ENCODE measurements at regions not wholly inside any gene's neighbourhood (a gene's known extent, or its start where the extent isn't known, plus 50 kb on each side); places are given as distances from the start of the nearest gene placed in this dataset.

DNA sequence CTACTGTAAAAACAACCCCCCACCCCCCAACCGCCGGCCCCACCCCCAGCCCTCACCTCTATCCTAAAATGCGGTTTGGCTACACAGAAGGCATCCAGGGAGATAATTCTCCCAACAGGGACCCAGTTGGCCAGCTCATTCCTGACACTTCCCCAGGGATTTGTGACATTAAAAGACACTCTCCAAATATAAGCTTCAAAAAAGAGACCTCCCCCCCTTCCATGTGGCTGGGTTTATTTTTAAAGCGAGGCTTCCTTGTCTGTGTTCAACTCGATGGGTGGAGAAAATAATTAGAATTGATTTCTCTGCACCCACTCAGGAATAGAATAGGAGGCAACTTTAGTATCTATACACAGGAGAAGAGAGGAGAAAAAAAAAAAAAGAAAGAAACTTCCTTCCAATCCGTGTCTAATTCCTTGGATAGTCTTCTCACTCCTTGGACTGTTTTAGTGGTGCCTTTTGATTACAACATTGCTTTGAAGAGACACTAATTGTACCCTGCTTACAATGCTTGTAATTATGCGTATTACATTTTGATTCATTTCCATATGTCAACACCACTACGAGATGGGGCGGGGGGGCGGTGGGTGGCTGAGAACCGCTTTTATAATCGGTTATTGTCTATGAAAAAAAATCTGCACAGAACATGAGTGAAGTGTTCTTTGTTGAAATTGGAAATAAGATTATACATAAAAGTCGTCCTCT is 500.4 kb downstream of the MIAT start:
- Histone ChIP-seq H2BK120ac (ENCODE audit: low read depth, low read length) (no peak overlapping the region), H3K4me2 (ENCODE audit: insufficient read depth, low read length, poor library complexity, severe bottlenecking) (no peak overlapping the region), H3K18ac (ENCODE audit: low read length) (no peak overlapping the region), H2AFZ (ENCODE audit: low read length) (no peak overlapping the region), H4K8ac (ENCODE audit: low read depth, low read length) (no peak overlapping the region), H3K4me3 (ENCODE audit: low read length in 2 of 2) (no peak overlapping the region), H3K27me3 (ENCODE audit: control insufficient read depth in 3 of 3, insufficient read depth in 3 of 3, low read depth in 1 of 3, low read length in 3 of 3) (peaks cover 0 to 3% (median 0%) of the 10 kb centered on the region in 3 experiments), H3K23ac (ENCODE audit: low read depth, low read length, poor library complexity) (no peak overlapping the region), H2BK15ac (ENCODE audit: low read length) (no peak overlapping the region), H4K91ac (ENCODE audit: low read depth, low read length, poor library complexity) (no peak overlapping the region), H3K27ac (replicated peaks; ENCODE audit: low read length) (no peak overlapping the region), H2BK12ac (ENCODE audit: low read length) (no peak overlapping the region), H3K4me1 (ENCODE audit: control insufficient read depth in 2 of 2, insufficient read depth in 1 of 2, low read depth in 1 of 2, low read length in 2 of 2) (peaks cover 11 to 16% of the 10 kb centered on the region in 2 donors), H3K14ac (ENCODE audit: low read length) (no peak overlapping the region), H2BK5ac (ENCODE audit: low read length) (no peak overlapping the region), H3K9me3 (replicated peaks in 1 of 2; ENCODE audit: control insufficient read depth in 2 of 2, insufficient read depth in 1 of 2, low read depth in 1 of 2, low read length in 2 of 2) (no peaks in the 10 kb centered on the region), H2AK5ac (ENCODE audit: low read depth, low read length) (no peak overlapping the region), H3K36me3 (replicated peaks in 1 of 2; ENCODE audit: control insufficient read depth in 2 of 2, insufficient read depth in 2 of 2, low read length in 2 of 2) (no peaks in the 10 kb centered on the region), H3K79me1 (ENCODE audit: low read depth, low read length) (no peaks in the 10 kb centered on the region), H3K9ac (ENCODE audit: low read depth, low read length, poor library complexity) (no peak overlapping the region), H3K4ac (ENCODE audit: low read length) (no peak overlapping the region)
- no peak for DNase-seq (ENCODE audit: low spot score)
- WGBS, 2 donors (ENCODE audit: extremely low coverage in 2 of 2, insufficient read length in 2 of 2, insufficient replicate concordance in 1 of 2), result no CpG with 5 or more reads among the region's 13 CpGs

DNA sequence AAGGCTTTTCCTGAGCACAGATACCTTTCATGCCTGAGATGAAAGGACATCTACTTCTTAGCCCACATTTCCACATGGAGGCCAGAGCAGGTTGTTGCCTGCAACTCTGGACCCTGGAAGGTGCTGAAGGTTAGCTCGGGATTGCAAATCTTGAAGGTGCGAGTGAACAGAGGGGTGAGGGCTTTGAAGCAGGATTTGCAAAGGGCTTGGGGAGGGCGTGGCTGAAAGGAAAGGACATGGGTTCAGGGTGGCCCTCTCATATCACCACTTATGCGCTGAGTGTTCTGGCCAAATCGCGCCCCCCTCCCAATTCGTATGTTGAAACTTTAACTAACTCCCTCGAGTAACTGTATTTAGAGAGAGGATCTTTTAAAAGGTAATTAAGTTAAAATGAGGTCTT is 501.6 kb downstream of the MIAT start:
- Histone ChIP-seq H3K4me3 (ENCODE audit: low read length in 2 of 2) (no peak overlapping the region), H2BK120ac (ENCODE audit: low read depth, low read length) (no peak overlapping the region), H2BK5ac (ENCODE audit: low read length) (no peak overlapping the region), H2BK12ac (ENCODE audit: low read length) (no peak overlapping the region), H3K4me1 (ENCODE audit: control insufficient read depth in 2 of 2, insufficient read depth in 1 of 2, low read depth in 1 of 2, low read length in 2 of 2) (peaks cover 11 to 16% of the 10 kb centered on the region in 2 donors), H3K4me2 (ENCODE audit: insufficient read depth, low read length, poor library complexity, severe bottlenecking) (no peak overlapping the region), H3K18ac (ENCODE audit: low read length) (no peak overlapping the region), H3K9me3 (replicated peaks in 1 of 2; ENCODE audit: control insufficient read depth in 2 of 2, insufficient read depth in 1 of 2, low read depth in 1 of 2, low read length in 2 of 2) (no peaks in the 10 kb centered on the region), H3K27me3 (ENCODE audit: control insufficient read depth in 3 of 3, insufficient read depth in 3 of 3, low read depth in 1 of 3, low read length in 3 of 3) (peaks cover 0 to 3% (median 0%) of the 10 kb centered on the region in 3 experiments), H3K27ac (replicated peaks; ENCODE audit: low read length) (no peak overlapping the region), H2AFZ (ENCODE audit: low read length) (no peak overlapping the region), H3K14ac (ENCODE audit: low read length) (no peak overlapping the region), H3K36me3 (replicated peaks in 1 of 2; ENCODE audit: control insufficient read depth in 2 of 2, insufficient read depth in 2 of 2, low read length in 2 of 2) (no peaks in the 10 kb centered on the region), H3K4ac (ENCODE audit: low read length) (no peak overlapping the region), H4K8ac (ENCODE audit: low read depth, low read length) (no peak overlapping the region), H2AK5ac (ENCODE audit: low read depth, low read length) (no peak overlapping the region), H3K79me1 (ENCODE audit: low read depth, low read length) (no peaks in the 10 kb centered on the region), H3K9ac (ENCODE audit: low read depth, low read length, poor library complexity) (no peak overlapping the region), H3K23ac (ENCODE audit: low read depth, low read length, poor library complexity) (no peak overlapping the region), H2BK15ac (ENCODE audit: low read length) (no peak overlapping the region), H4K91ac (ENCODE audit: low read depth, low read length, poor library complexity) (no peak overlapping the region)
- DNase-seq (ENCODE audit: low spot score), result no peak
- no CpG with 5 or more reads among the region's 8 CpGs for WGBS, 2 donors (ENCODE audit: extremely low coverage in 2 of 2, insufficient read length in 2 of 2, insufficient replicate concordance in 1 of 2)

DNA sequence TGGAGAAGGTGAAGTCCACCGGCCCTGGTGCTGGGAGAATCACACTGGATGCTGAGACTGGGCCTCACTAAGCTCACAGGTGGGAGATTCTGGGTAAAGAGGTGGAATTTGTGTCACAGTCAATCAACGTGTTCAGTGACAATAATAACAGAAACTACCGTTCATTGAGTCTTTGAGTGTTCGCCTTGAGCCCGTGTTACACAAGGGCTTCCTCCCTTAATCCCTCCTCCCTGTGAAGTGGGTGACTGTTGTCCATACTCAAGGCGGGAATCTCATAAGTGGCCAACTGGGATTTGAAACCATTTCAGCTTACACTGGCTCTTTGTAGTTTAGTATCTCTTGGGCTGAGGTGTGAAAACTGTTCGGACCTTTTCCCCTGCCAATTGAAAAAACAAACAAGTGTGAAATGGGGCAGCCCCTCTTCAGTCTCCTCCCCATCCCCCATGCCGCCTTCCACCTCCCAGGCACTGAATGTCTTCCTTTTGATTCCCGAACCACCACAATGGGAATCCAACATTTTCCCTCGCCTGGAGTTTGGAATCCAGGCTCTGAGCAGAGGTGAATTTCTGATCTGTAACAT is 502.4 kb downstream of the MIAT start:
- no peak for DNase-seq (ENCODE audit: low spot score)
- Histone ChIP-seq H2AFZ (ENCODE audit: low read length) (peak overlapping the region; percentile 14), H2BK5ac (ENCODE audit: low read length) (no peak overlapping the region), H3K79me1 (ENCODE audit: low read depth, low read length) (no peaks in the 10 kb centered on the region), H2AK5ac (ENCODE audit: low read depth, low read length) (no peak overlapping the region), H3K9me3 (replicated peaks in 1 of 2; ENCODE audit: control insufficient read depth in 2 of 2, insufficient read depth in 1 of 2, low read depth in 1 of 2, low read length in 2 of 2) (no peaks in the 10 kb centered on the region), H3K4me3 (ENCODE audit: low read length in 2 of 2) (no peak overlapping the region), H3K14ac (ENCODE audit: low read length) (no peak overlapping the region), H3K23ac (ENCODE audit: low read depth, low read length, poor library complexity) (no peak overlapping the region), H3K4me2 (ENCODE audit: insufficient read depth, low read length, poor library complexity, severe bottlenecking) (no peak overlapping the region), H3K18ac (ENCODE audit: low read length) (no peak overlapping the region), H3K9ac (ENCODE audit: low read depth, low read length, poor library complexity) (no peak overlapping the region), H4K91ac (ENCODE audit: low read depth, low read length, poor library complexity) (no peak overlapping the region), H2BK12ac (ENCODE audit: low read length) (no peak overlapping the region), H4K8ac (ENCODE audit: low read depth, low read length) (no peak overlapping the region), H2BK15ac (ENCODE audit: low read length) (no peak overlapping the region), H2BK120ac (ENCODE audit: low read depth, low read length) (no peak overlapping the region), H3K4ac (ENCODE audit: low read length) (no peak overlapping the region), H3K36me3 (replicated peaks in 1 of 2; ENCODE audit: control insufficient read depth in 2 of 2, insufficient read depth in 2 of 2, low read length in 2 of 2) (no peaks in the 10 kb centered on the region), H3K27me3 (ENCODE audit: control insufficient read depth in 3 of 3, insufficient read depth in 3 of 3, low read depth in 1 of 3, low read length in 3 of 3) (peaks cover 0 to 3% (median 0%) of the 10 kb centered on the region in 3 experiments), H3K4me1 (ENCODE audit: control insufficient read depth in 2 of 2, insufficient read depth in 1 of 2, low read depth in 1 of 2, low read length in 2 of 2) (peaks cover 11 to 16% of the 10 kb centered on the region in 2 donors), H3K27ac (replicated peaks; ENCODE audit: low read length) (no peak overlapping the region)
- no CpG with 5 or more reads among the region's 10 CpGs for WGBS, 2 donors (ENCODE audit: extremely low coverage in 2 of 2, insufficient read length in 2 of 2, insufficient replicate concordance in 1 of 2)

Measured in neuronal stem cell (in vitro differentiated cells).